ENCODE measurements at regions not wholly inside any gene's neighbourhood (a gene's known extent, or its start where the extent isn't known, plus 50 kb on each side); places are given as distances from the start of the nearest gene placed in this dataset.

DNA sequence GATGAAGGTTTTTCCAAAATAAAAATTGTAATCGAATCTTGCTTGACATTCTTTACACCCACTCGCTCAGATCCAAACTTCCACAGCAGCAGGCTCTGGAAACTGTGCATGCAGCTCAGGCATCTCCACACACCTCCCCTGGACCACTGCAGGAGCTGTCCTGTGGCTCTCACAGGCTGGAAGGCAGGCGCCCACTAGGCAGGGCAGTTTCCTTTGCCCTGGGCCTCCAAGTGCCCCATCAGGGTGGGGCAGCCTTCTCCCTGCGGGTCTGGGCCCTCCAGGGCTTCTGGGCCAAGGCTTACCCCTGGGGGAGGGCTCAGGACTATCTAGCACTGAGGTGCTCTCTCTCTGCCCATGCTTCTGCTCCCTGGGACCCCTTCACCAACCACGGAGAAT is 114.5 kb upstream of the RPL38 start:
- Histone ChIP-seq H3K9me3 (ENCODE audit: control insufficient read depth in 1 of 2, insufficient read depth in 1 of 2, low read depth in 1 of 2, low read length in 2 of 2) (peaks cover 14 to 18% of the 10 kb centered on the region in 2 experiments; a peak in 3 of 4 replicates), H3K9me2 (ENCODE audit: insufficient read depth) (no peaks in the 10 kb centered on the region), H3K4me1 (ENCODE audit: control insufficient read depth in 1 of 2, insufficient read depth in 2 of 2, low read length in 2 of 2) (no peaks in the 10 kb centered on the region), H3K4me3 (replicated peaks in 1 of 2; ENCODE audit: low read depth in 1 of 2, low read length in 2 of 2) (no peak overlapping the region), H2AFZ (ENCODE audit: low read depth, low read length, poor library complexity, severe bottlenecking) (no peak overlapping the region), H3K36me3 (ENCODE audit: control insufficient read depth in 1 of 2, insufficient read depth in 2 of 2, low read length in 2 of 2) (no peaks in the 10 kb centered on the region), H3K4me2 (ENCODE audit: low read length) (no peak overlapping the region), H3K27me3 (ENCODE audit: insufficient read depth, low read length) (peaks cover 20% of the 10 kb centered on the region), H3K27ac (ENCODE audit: low read depth, low read length) (no peak overlapping the region), H4K20me1 (ENCODE audit: insufficient read depth) (no peaks in the 10 kb centered on the region), H3K79me2 (ENCODE audit: insufficient read depth, low read length) (no peaks in the 10 kb centered on the region), H3K9ac (ENCODE audit: low read length) (no peak overlapping the region)
- CTCF ChIA-PET: interaction anchor here (1.4 to 1.5 kb wide), 2 partner anchors 8 to 10 kb away, joined by 4 to 7 read pairs; no protein-coding TSS in a partner anchor
- no peak for DNase-seq (ENCODE audit: low read depth, low spot score)
- no TSS peak for BruUV-seq (replicated peaks)
- POLR2A ChIA-PET: no interaction called here
- RAD21 ChIA-PET (ENCODE audit: low non-redundant PET in 1 of 2, low total read pairs in 2 of 2, uncharacterized antibody in 2 of 2, unreplicated experiment in 2 of 2): no interaction called here
- ATAC-seq: no peak
- no peak for TF ChIP-seq YY1 (IDR thresholded peaks at IDR 0.05; ENCODE audit: extremely low read depth, insufficient replicate concordance, low read depth, low read length)
- no peak for TF ChIP-seq RAD21 (IDR thresholded peaks at IDR 0.05; ENCODE audit: low read depth)
- no peak for TF ChIP-seq SP1 (IDR thresholded peaks at IDR 0.05; ENCODE audit: low read depth)
- TF ChIP-seq SRF (IDR thresholded peaks at IDR 0.05; ENCODE audit: low read depth): no peak
- TF ChIP-seq JUND (IDR thresholded peaks at IDR 0.05): no peak
- no peak for TF ChIP-seq CBX3 (IDR thresholded peaks at IDR 0.05; ENCODE audit: low read depth)
- intact Hi-C loops (cut with micrococcal nuclease): no loop called here

DNA sequence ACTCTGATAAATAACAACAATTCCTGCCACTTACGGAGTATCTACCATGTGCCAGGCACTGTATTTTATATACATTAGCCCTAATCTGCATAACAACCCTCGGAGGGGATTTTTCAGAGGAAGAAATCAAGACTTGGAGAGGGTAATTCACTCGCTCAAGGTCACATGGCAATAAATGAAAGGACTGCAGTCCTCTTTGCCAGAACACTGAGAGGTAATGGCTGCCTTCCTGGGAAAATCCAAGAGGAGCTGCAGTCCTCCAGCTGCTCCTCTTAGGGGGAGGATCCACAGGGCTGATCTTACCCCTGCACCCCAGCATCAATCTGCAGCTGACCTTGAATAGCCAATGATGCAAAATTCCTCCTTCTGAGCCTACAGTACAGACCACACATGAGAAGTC is 114.1 kb upstream of the RPL38 start:
- intact Hi-C loops (cut with micrococcal nuclease): no loop called here
- ChIA-PET CTCF (interaction anchor here (0.9 to 2.0 kb wide), 14 partner anchors 9 to 113 kb away, joined by 3 to 21 read pairs (median 5); partner anchors contain the start of gene RPL38), POLR2A (interaction anchor here (0.8 kb wide), 1 partner anchor 10 kb away, joined by 3 read pairs; no protein-coding TSS in a partner anchor), RAD21 (ENCODE audit: low non-redundant PET in 1 of 2, low total read pairs in 2 of 2, uncharacterized antibody in 2 of 2, unreplicated experiment in 2 of 2) (interaction anchor here (1.1 to 1.2 kb wide), 3 partner anchors 89 to 110 kb away, joined by 3 to 7 read pairs (median 6); no protein-coding TSS in a partner anchor)
- Histone ChIP-seq H3K9me2 (ENCODE audit: insufficient read depth) (no peaks in the 10 kb centered on the region), H3K9ac (ENCODE audit: low read length) (no peak overlapping the region), H3K79me2 (ENCODE audit: insufficient read depth, low read length) (no peaks in the 10 kb centered on the region), H3K9me3 (ENCODE audit: control insufficient read depth in 1 of 2, insufficient read depth in 1 of 2, low read depth in 1 of 2, low read length in 2 of 2) (peaks cover 14 to 18% of the 10 kb centered on the region in 2 experiments; a peak in 3 of 4 replicates), H2AFZ (ENCODE audit: low read depth, low read length, poor library complexity, severe bottlenecking) (no peak overlapping the region), H3K4me2 (ENCODE audit: low read length) (no peak overlapping the region), H3K27ac (ENCODE audit: low read depth, low read length) (no peak overlapping the region), H4K20me1 (ENCODE audit: insufficient read depth) (no peaks in the 10 kb centered on the region), H3K36me3 (ENCODE audit: control insufficient read depth in 1 of 2, insufficient read depth in 2 of 2, low read length in 2 of 2) (no peaks in the 10 kb centered on the region), H3K4me1 (ENCODE audit: control insufficient read depth in 1 of 2, insufficient read depth in 2 of 2, low read length in 2 of 2) (no peaks in the 10 kb centered on the region), H3K27me3 (ENCODE audit: insufficient read depth, low read length) (peaks cover 23% of the 10 kb centered on the region), H3K4me3 (replicated peaks in 1 of 2; ENCODE audit: low read depth in 1 of 2, low read length in 2 of 2) (no peak overlapping the region)
- no TSS peak for BruUV-seq (replicated peaks)
- ATAC-seq (no peak), DNase-seq (ENCODE audit: low read depth, low spot score) (no peak)
- TF ChIP-seq, protein P1, sequence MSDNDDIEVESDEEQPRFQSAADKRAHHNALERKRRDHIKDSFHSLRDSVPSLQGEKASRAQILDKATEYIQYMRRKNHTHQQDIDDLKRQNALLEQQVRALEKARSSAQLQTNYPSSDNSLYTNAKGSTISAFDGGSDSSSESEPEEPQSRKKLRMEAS (IDR thresholded peaks at IDR 0.05): no peak
- no peak for TF ChIP-seq SP1 (IDR thresholded peaks at IDR 0.05; ENCODE audit: low read depth)
- no peak for TF ChIP-seq CBX3 (IDR thresholded peaks at IDR 0.05; ENCODE audit: low read depth)
- no peak for TF ChIP-seq EZH2 (IDR thresholded peaks at IDR 0.05)
- no peak for TF ChIP-seq POLR2A (IDR thresholded peaks at IDR 0.05; ENCODE audit: borderline replicate concordance, extremely low read depth, insufficient read depth, insufficient read length)
- no peak for TF ChIP-seq TCF7L2 (IDR thresholded peaks at IDR 0.05; ENCODE audit: borderline replicate concordance, extremely low read depth, insufficient read depth, insufficient read length)
- TF ChIP-seq, protein P2, sequence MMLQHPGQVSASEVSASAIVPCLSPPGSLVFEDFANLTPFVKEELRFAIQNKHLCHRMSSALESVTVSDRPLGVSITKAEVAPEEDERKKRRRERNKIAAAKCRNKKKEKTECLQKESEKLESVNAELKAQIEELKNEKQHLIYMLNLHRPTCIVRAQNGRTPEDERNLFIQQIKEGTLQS (IDR thresholded peaks at IDR 0.05): no peak
- no peak for TF ChIP-seq POLR2AphosphoS5 (IDR thresholded peaks at IDR 0.05; ENCODE audit: low read depth, low read length)
- no peak for TF ChIP-seq CEBPB (IDR thresholded peaks at IDR 0.05; ENCODE audit: low read depth)
- no peak for TF ChIP-seq YY1 (IDR thresholded peaks at IDR 0.05; ENCODE audit: extremely low read depth, insufficient replicate concordance, low read depth, low read length)
- TF ChIP-seq, protein P3, sequence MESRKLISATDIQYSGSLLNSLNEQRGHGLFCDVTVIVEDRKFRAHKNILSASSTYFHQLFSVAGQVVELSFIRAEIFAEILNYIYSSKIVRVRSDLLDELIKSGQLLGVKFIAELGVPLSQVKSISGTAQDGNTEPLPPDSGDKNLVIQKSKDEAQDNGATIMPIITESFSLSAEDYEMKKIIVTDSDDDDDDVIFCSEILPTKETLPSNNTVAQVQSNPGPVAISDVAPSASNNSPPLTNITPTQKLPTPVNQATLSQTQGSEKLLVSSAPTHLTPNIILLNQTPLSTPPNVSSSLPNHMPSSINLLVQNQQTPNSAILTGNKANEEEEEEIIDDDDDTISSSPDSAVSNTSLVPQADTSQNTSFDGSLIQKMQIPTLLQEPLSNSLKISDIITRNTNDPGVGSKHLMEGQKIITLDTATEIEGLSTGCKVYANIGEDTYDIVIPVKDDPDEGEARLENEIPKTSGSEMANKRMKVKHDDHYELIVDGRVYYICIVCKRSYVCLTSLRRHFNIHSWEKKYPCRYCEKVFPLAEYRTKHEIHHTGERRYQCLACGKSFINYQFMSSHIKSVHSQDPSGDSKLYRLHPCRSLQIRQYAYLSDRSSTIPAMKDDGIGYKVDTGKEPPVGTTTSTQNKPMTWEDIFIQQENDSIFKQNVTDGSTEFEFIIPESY (IDR thresholded peaks at IDR 0.05; ENCODE audit: extremely low read depth, insufficient replicate concordance, low read length): no peak
- no peak for TF ChIP-seq EZH2phosphoT487 (IDR thresholded peaks at IDR 0.05; ENCODE audit: borderline replicate concordance)
- TF ChIP-seq SRF (IDR thresholded peaks at IDR 0.05; ENCODE audit: low read depth): no peak
- TF ChIP-seq SIN3A (IDR thresholded peaks at IDR 0.05; ENCODE audit: low read depth): no peak

Data from HCT116 (cell line).